ENCODE measurements at regions not wholly inside any gene's neighbourhood (a gene's known extent, or its start where the extent isn't known, plus 50 kb on each side); places are given as distances from the start of the nearest gene placed in this dataset.

GRCh38 chr1:38204698-38205097 lies 158.1 kb upstream of the POU3F1 start:
- TF ChIP-seq EP300 (conservative IDR thresholded peaks at IDR 0.05; ENCODE audit: poor library complexity, severe bottlenecking) = no peak
- TF ChIP-seq POLR2AphosphoS5 (IDR thresholded peaks at IDR 0.05) = no peak
- TF ChIP-seq CTCF (IDR thresholded peaks at IDR 0.05; ENCODE audit: poor library complexity, severe bottlenecking) = no peak
- no peak for TF ChIP-seq REST (IDR thresholded peaks at IDR 0.05; ENCODE audit: borderline replicate concordance)
- TF ChIP-seq TAF1 (IDR thresholded peaks at IDR 0.05; ENCODE audit: low read depth) = no peak
- no peak for TF ChIP-seq EZH2 (IDR thresholded peaks at IDR 0.05; ENCODE audit: borderline replicate concordance, insufficient read depth, low read length, poor library complexity, severe bottlenecking)
- no peak for TF ChIP-seq MXI1 (conservative IDR thresholded peaks at IDR 0.05; ENCODE audit: poor library complexity, severe bottlenecking)

Data from neural cell (in vitro differentiated cells).